ENCODE measurements at regions not wholly inside any gene's neighbourhood (a gene's known extent, or its start where the extent isn't known, plus 50 kb on each side); places are given as distances from the start of the nearest gene placed in this dataset.

DNA sequence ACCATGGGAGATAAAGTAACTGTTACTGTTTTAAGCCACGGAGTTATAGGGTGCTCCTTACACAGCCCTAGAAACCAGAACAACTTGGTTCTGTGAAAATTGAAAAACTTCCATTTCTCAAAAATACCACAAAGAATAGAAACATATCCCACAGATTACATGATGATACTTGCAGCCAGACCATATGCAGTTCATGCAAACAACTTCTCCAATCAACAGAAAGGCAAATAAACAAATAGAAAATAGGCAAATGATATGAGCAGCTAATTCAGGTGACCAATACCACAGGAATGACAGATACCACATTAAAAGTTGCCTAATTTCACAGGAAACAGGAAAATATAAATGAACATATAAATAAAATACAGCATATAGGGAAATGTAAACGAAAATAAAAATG lies 297.5 kb downstream of the HTR7 start:
- H3K27ac ChIP-seq, result no peak overlapping the region
- H3K4me3 ChIP-seq, result no peak overlapping the region
- WGBS, result 56% methylated on average over 2 of the region's 2 CpGs
- intact Hi-C loops (cut with DNase I), result no loop called here
- no peaks in the 10 kb centered on the region for H3K27me3 ChIP-seq (replicated peaks; ENCODE audit: insufficient read depth)
- H3K36me3 ChIP-seq, result no peaks in the 10 kb centered on the region
- no peaks in the 10 kb centered on the region for H3K4me1 ChIP-seq (replicated peaks)
- TF ChIP-seq, protein P1, sequence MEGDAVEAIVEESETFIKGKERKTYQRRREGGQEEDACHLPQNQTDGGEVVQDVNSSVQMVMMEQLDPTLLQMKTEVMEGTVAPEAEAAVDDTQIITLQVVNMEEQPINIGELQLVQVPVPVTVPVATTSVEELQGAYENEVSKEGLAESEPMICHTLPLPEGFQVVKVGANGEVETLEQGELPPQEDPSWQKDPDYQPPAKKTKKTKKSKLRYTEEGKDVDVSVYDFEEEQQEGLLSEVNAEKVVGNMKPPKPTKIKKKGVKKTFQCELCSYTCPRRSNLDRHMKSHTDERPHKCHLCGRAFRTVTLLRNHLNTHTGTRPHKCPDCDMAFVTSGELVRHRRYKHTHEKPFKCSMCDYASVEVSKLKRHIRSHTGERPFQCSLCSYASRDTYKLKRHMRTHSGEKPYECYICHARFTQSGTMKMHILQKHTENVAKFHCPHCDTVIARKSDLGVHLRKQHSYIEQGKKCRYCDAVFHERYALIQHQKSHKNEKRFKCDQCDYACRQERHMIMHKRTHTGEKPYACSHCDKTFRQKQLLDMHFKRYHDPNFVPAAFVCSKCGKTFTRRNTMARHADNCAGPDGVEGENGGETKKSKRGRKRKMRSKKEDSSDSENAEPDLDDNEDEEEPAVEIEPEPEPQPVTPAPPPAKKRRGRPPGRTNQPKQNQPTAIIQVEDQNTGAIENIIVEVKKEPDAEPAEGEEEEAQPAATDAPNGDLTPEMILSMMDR (IDR thresholded peaks at IDR 0.05), result no peak
- no peak for TF ChIP-seq POLR2A (IDR thresholded peaks at IDR 0.05)
- TF ChIP-seq POLR2AphosphoS5 (IDR thresholded peaks at IDR 0.05), result no peak
- DNase-seq (ENCODE audit: low spot score), result no peak
- no peaks in the 10 kb centered on the region for H3K9me3 ChIP-seq

GRCh38 chr10:90561666-90562065 lies 296.2 kb downstream of the HTR7 start:
- Histone ChIP-seq H3K4me1 (replicated peaks) (no peaks in the 10 kb centered on the region), H3K27ac (no peak overlapping the region), H3K36me3 (no peaks in the 10 kb centered on the region), H3K4me3 (no peak overlapping the region), H3K9me3 (no peaks in the 10 kb centered on the region), H3K27me3 (replicated peaks; ENCODE audit: insufficient read depth) (no peaks in the 10 kb centered on the region)
- TF ChIP-seq POLR2AphosphoS5 (IDR thresholded peaks at IDR 0.05), result no peak
- no peak for TF ChIP-seq POLR2A (IDR thresholded peaks at IDR 0.05)
- TF ChIP-seq, protein P1 (IDR thresholded peaks at IDR 0.05), result no peak
- intact Hi-C loops (cut with DNase I), result no loop called here
- WGBS, result 52% methylated on average over 4 of the region's 4 CpGs
- no peak for DNase-seq (ENCODE audit: low spot score)

DNA sequence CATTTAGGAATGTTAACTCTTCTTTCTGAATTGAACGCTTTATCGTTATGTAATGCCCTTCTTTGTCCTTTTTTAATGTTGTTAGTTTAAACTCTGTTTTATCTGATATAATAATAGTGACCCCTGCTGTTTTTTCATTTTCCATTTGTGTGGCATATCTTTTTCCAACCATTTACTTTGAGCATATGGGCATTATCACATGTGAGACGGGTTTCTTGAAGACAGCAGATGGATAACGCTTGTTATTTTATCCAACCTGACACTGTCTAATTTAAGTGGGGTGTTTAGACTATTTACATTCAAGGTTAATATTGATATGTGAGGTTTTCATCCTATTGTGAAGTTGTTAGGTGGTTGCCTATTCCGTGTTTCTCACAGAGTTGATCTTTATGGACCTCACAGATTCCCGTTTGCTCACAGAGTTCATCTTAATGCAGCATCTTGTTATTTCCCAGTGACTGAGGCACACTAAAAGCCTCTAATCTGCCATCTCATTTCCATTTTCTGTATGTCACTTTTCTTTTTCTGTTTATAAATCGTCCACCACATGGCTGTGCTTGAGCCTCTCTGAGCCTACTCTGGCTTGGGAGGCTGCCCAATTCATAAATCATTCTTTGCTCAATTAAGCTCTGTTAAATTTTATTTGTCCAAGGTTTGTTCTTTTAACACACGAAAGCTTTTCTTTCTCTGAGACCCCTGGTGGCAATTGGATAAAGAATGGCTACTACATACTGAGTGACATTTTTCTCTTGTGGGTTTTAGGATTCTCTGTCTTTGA lies 286.2 kb downstream of the HTR7 start:
- TF ChIP-seq POLR2A (IDR thresholded peaks at IDR 0.05) (no peak), POLR2AphosphoS5 (IDR thresholded peaks at IDR 0.05) (no peak)
- TF ChIP-seq, protein P1 (IDR thresholded peaks at IDR 0.05), result no peak
- intact Hi-C loops (cut with DNase I), result no loop called here
- WGBS, result 54% methylated on average over 8 of the region's 8 CpGs

DNA sequence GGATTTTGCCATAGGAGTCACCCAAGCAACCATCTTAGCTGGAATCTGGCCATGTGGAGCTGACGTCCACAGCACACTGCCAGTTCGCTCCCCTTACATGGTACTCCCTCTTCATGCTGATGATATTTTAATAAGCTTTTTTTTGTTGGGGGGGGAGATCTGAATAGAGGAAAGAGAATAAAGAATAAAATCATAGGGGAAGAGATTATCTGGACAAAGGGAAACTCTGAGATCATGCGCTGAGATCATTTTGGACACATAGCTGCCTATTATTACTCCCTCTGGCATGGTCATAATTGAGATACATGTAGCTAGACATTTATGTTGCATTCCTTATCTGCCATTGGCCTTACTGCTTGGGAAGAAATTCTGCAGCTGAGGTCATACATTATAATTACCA lies 282.7 kb downstream of the HTR7 start:
- intact Hi-C loops (cut with DNase I), result no loop called here
- DNase-seq (ENCODE audit: low spot score), result no peak
- no peak overlapping the region for H3K27ac ChIP-seq
- TF ChIP-seq, protein P1 (IDR thresholded peaks at IDR 0.05), result no peak
- TF ChIP-seq POLR2A (IDR thresholded peaks at IDR 0.05) (no peak), POLR2AphosphoS5 (IDR thresholded peaks at IDR 0.05) (no peak)
- no peaks in the 10 kb centered on the region for H3K9me3 ChIP-seq
- no peak overlapping the region for H3K4me3 ChIP-seq
- 77% methylated on average over 3 of the region's 3 CpGs for WGBS
- no peaks in the 10 kb centered on the region for H3K4me1 ChIP-seq (replicated peaks)
- H3K27me3 ChIP-seq (replicated peaks; ENCODE audit: insufficient read depth), result no peaks in the 10 kb centered on the region
- no peaks in the 10 kb centered on the region for H3K36me3 ChIP-seq

More for the DNA sequence above, 286.2 kb downstream of the HTR7 start:
- H3K27me3 ChIP-seq (replicated peaks; ENCODE audit: insufficient read depth), result no peaks in the 10 kb centered on the region
- H3K4me3 ChIP-seq, result no peak overlapping the region
- no peaks in the 10 kb centered on the region for H3K36me3 ChIP-seq
- no peaks in the 10 kb centered on the region for H3K4me1 ChIP-seq (replicated peaks)
- no peak for DNase-seq (ENCODE audit: low spot score)
- H3K9me3 ChIP-seq, result no peaks in the 10 kb centered on the region
- H3K27ac ChIP-seq, result no peak overlapping the region

DNA sequence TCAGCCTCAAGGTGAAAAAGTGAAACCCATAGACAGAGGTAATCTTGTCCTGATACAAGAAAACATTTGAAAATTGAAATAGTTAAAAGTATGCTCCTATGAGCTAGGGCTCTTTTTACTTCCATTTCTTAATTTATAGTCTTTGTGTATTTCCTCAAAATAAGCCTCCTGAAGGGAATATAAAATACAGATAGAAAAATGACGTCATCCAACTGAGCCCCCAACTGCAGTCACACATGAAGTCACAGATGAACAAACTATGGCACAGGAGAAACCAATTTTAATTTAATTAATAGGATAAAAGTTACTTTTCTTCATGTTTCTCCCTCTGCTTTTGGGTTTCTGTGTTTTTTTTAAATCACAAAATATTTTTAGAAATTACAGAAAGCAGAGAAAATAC lies 280.3 kb downstream of the HTR7 start:
- Histone ChIP-seq H3K9me3 (no peaks in the 10 kb centered on the region), H3K36me3 (no peaks in the 10 kb centered on the region), H3K27me3 (replicated peaks; ENCODE audit: insufficient read depth) (no peaks in the 10 kb centered on the region), H3K4me3 (no peak overlapping the region), H3K4me1 (replicated peaks) (no peaks in the 10 kb centered on the region), H3K27ac (no peak overlapping the region)
- intact Hi-C loops (cut with DNase I), result no loop called here
- no peak for TF ChIP-seq POLR2AphosphoS5 (IDR thresholded peaks at IDR 0.05)
- no peak for TF ChIP-seq POLR2A (IDR thresholded peaks at IDR 0.05)
- TF ChIP-seq, protein P1 (IDR thresholded peaks at IDR 0.05), result no peak
- no peak for DNase-seq (ENCODE audit: low spot score)
- 73% methylated on average over 1 of the region's 1 CpG for WGBS
